ENCODE measurements at regions not wholly inside any gene's neighbourhood (a gene's known extent, or its start where the extent isn't known, plus 50 kb on each side); places are given as distances from the start of the nearest gene placed in this dataset.

- H3K14ac ChIP-seq (ENCODE audit: insufficient read depth, low read length) = no peak overlapping the region
- no peaks in the 10 kb centered on the region for H3K79me2 ChIP-seq (ENCODE audit: insufficient read depth, low read length)
- no peak overlapping the region for H3K56ac ChIP-seq (ENCODE audit: insufficient read length, low read depth, low read length)
- no peak overlapping the region for H2AK5ac ChIP-seq (ENCODE audit: insufficient read length, low read length)
- no peak overlapping the region for H3K9ac ChIP-seq (ENCODE audit: extremely low read depth, insufficient read length, low read length)
- H4K8ac ChIP-seq (replicated peaks; ENCODE audit: insufficient read length, low read depth, low read length) = no peak overlapping the region
- H2BK15ac ChIP-seq (ENCODE audit: low read depth, low read length) = no peak overlapping the region
- H3K23me2 ChIP-seq (ENCODE audit: insufficient read length, low read depth, low read length, poor library complexity, severe bottlenecking) = peaks cover 2% of the 10 kb centered on the region
- WGBS (ENCODE audit: extremely low coverage, insufficient read length, low lambda C conversion rate) = no CpG with 5 or more reads among the region's 2 CpGs
- no peak overlapping the region for H4K91ac ChIP-seq (ENCODE audit: insufficient read length, low read depth, low read length)
- H2BK5ac ChIP-seq (ENCODE audit: insufficient read length, low read length) = no peak overlapping the region
- no peak overlapping the region for H4K5ac ChIP-seq (ENCODE audit: insufficient read length, low read depth, low read length)
- no peaks in the 10 kb centered on the region for H3K27me3 ChIP-seq (ENCODE audit: insufficient read depth, low read length)
- no peaks in the 10 kb centered on the region for H3K9me3 ChIP-seq (ENCODE audit: control insufficient read depth, low read depth, low read length)
- Mint-ChIP-seq H3K4me1 (peaks cover 8 to 19% of the 10 kb centered on the region in 2 experiments), H3K9me3 (peaks cover 5 to 9% of the 10 kb centered on the region in 2 experiments; a peak in 4 of 5 replicates), H3K36me3 (ENCODE audit: insufficient read depth in 1 of 3, low read depth in 3 of 3) (no peaks in the 10 kb centered on the region), H3K27ac (no peak overlapping the region), H3K4me3 (no peak overlapping the region), H3K27me3 (ENCODE audit: low read depth) (peaks cover 3% of the 10 kb centered on the region; the same call in 1 of the 2 replicates)
- no peak overlapping the region for H3K4me2 ChIP-seq (ENCODE audit: insufficient read depth, insufficient read length, low read length)
- no peak overlapping the region for H3K18ac ChIP-seq (ENCODE audit: insufficient read length, low read depth, low read length)
- no peak overlapping the region for H3K27ac ChIP-seq (ENCODE audit: insufficient read length, low read depth, low read length)
- H3T11ph ChIP-seq (ENCODE audit: low read length) = no peak overlapping the region
- H2BK12ac ChIP-seq (ENCODE audit: insufficient read length, low read depth, low read length) = no peak overlapping the region
- no peak for TF ChIP-seq CTCF (conservative IDR thresholded peaks at IDR 0.05)
- H3K23ac ChIP-seq (ENCODE audit: insufficient read length, low read depth, low read length) = no peak overlapping the region
- H4K20me1 ChIP-seq (ENCODE audit: control insufficient read depth, insufficient read depth, insufficient read length) = no peaks in the 10 kb centered on the region
- H2AFZ ChIP-seq (ENCODE audit: low read length) = no peak overlapping the region
- no peak overlapping the region for H2BK120ac ChIP-seq (ENCODE audit: low read depth, low read length, poor library complexity, severe bottlenecking)
- H3K4ac ChIP-seq (ENCODE audit: low read depth, low read length) = no peak overlapping the region
- H3K4me1 ChIP-seq (ENCODE audit: insufficient read depth, low read length) = peaks cover 3% of the 10 kb centered on the region; the same call in 1 of the 2 replicates
- H2BK20ac ChIP-seq (ENCODE audit: low read depth, low read length, poor library complexity, severe bottlenecking) = no peak overlapping the region
- no peaks in the 10 kb centered on the region for H3K79me1 ChIP-seq (ENCODE audit: insufficient read depth, low read depth, low read length, poor library complexity, severe bottlenecking)
- no peak for DNase-seq
Observed at GRCh38 chr1:34400675-34401074, 224.0 kb downstream of the C1orf94 start.

Data from H9 (cell line).